SK-MEL-5 (cell line): ENCODE measurements at regions not wholly inside any gene's neighbourhood (a gene's known extent, or its start where the extent isn't known, plus 50 kb on each side); places are given as distances from the start of the nearest gene placed in this dataset.

Experiments
- DNase-seq: peaks from one replicate; pipeline ENCODE4 v3.0.0-alpha.2; 2016; ENCODE audit warnings: low read depth, low spot score
- in situ Hi-C: cut with HindIII; loops from 2 replicates; pipeline ENCODE4 v1.10.0; 2016; ENCODE audit warnings: low sequenced_read_pairs, high pct_unique_total_duplicates, low pct_unique_long_range_greater_than_20kb

DNA sequence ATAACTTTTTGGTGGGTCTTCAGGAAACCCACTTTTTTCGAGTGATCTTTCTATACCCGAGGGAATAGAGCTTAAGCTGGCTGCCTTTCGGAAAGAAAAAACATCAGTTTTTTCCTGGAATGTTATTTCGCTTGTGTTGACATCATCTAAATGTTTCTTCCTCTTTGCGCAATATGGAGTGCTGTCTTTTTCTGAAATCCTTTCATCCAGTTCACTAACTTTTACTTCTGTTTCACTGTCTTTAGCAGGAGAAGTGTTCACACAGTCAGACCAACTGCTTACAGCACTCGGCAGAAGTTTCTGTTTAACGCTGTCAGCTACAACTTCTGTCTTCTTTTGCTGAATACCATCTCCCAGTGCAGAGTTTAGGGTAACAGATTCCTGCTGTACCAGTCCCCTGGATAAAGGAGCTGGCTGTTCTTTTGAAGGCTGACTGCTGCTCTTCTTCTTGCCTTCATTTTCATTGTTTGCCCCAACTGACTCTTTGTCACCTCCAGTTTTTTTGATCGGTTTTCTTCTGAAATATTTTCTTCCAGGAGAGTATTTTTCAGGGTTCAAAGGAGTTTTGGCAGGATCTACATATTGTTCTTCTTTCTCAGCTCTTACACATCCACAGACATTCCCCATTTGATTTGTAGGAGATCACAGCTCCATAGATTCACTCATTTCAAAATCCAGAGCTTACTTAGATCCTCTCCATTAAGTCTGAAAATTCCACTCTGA, 50.0 kb upstream of the DST start:
- no peak for DNase-seq
- in situ Hi-C loops = no loop called here
